NB4 (cell line): ENCODE measurements at regions not wholly inside any gene's neighbourhood (a gene's known extent, or its start where the extent isn't known, plus 50 kb on each side); places are given as distances from the start of the nearest gene placed in this dataset.

Experiments
- CTCF ChIP-seq: IDR thresholded peaks from one replicate; pipeline ENCODE4 v1.5.1; 2012; ENCODE audit warnings: low read depth, low read length
- MAX ChIP-seq: IDR thresholded peaks from 2 replicates; pipeline ENCODE4 v1.6.1; 2011; ENCODE audit warnings: low read depth, low read length
- POLR2A ChIP-seq: IDR thresholded peaks from 2 replicates; pipeline ENCODE4 v1.6.1; 2011; ENCODE audit warnings: mild to moderate bottlenecking; ENCODE audit not compliant: insufficient read length; ENCODE audit errors: extremely low read depth

GRCh38 chr4:14272206-14272605 is 644.7 kb upstream of the BOD1L1 start:
- TF ChIP-seq POLR2A (no peak), MAX (no peak), CTCF (no peak)
